SW 1271 (cell line): ENCODE measurements at regions not wholly inside any gene's neighbourhood (a gene's known extent, or its start where the extent isn't known, plus 50 kb on each side); places are given as distances from the start of the nearest gene placed in this dataset.

Experiments
- DNase-seq, 2 experiments: peaks; one replicate each; lab custom pipeline; 2025; lab: John Stamatoyannopoulos, UW

- no peak for DNase-seq
Measured at GRCh38 chr3:105304487-105304886, 62.2 kb upstream of the ALCAM start.

- DNase-seq: no peak
Measured at GRCh38 chr3:105315144-105315543, 51.6 kb upstream of the ALCAM start.

GRCh38 chr3:105315815-105316214, 50.9 kb upstream of the ALCAM start:
- DNase-seq: no peak

DNA sequence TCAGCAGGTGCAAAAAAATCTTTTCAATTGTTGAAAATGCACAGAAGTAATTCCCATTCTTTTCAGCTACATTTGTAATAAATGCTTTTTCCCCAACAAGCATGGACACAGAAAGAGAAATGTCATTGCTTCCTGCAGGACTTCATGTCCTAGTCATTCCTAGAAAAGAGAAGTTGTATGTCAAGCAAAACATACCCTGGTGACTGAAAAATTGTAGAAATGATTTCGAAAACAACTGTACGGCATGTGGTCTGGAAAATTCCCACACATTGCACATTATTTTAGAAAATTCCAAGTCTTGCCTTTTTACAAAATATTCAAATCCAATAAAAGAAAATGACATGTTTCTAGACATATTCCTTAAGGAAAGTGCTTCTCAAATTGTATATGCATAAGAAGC, 50.4 kb upstream of the ALCAM start:
- DNase-seq: no peak
